ENCODE measurements at regions not wholly inside any gene's neighbourhood (a gene's known extent, or its start where the extent isn't known, plus 50 kb on each side); places are given as distances from the start of the nearest gene placed in this dataset.
A peak's percentile ranks its signal among the peaks of the same experiment; 100 is the strongest.

- Histone ChIP-seq H3K27me3 (ENCODE audit: control insufficient read depth, insufficient read depth, low read length) (no peaks in the 10 kb centered on the region), H3K4me3 (ENCODE audit: low read depth, low read length) (no peak overlapping the region), H3K36me3 (ENCODE audit: control insufficient read depth, insufficient read depth, low read length) (no peaks in the 10 kb centered on the region)
- FAIRE-seq = no peak
- no peak for DNase-seq (ENCODE audit: low read depth)
- TF ChIP-seq CTCF (IDR thresholded peaks at IDR 0.05; ENCODE audit: insufficient read depth, low read length, severe bottlenecking) = no peak
These were observed 206.5 kb downstream of the MFSD1 start for GRCh38 chr3:159008401-159008800.

GRCh38 chr3:159018341-159018740, 216.5 kb downstream of the MFSD1 start:
- Histone ChIP-seq H3K4me3 (ENCODE audit: low read depth, low read length) (no peak overlapping the region), H3K36me3 (ENCODE audit: control insufficient read depth, insufficient read depth, low read length) (no peaks in the 10 kb centered on the region), H3K27me3 (ENCODE audit: control insufficient read depth, insufficient read depth, low read length) (no peaks in the 10 kb centered on the region)
- DNase-seq (ENCODE audit: low read depth) (no peak), FAIRE-seq (no peak)
- no peak for TF ChIP-seq CTCF (IDR thresholded peaks at IDR 0.05; ENCODE audit: insufficient read depth, low read length, severe bottlenecking)

GRCh38 chr3:159025733-159026132, 223.9 kb downstream of the MFSD1 start:
- FAIRE-seq = no peak
- Histone ChIP-seq H3K36me3 (ENCODE audit: control insufficient read depth, insufficient read depth, low read length) (no peaks in the 10 kb centered on the region), H3K4me3 (ENCODE audit: low read depth, low read length) (no peak overlapping the region), H3K27me3 (ENCODE audit: control insufficient read depth, insufficient read depth, low read length) (no peaks in the 10 kb centered on the region)
- no peak for TF ChIP-seq CTCF (IDR thresholded peaks at IDR 0.05; ENCODE audit: insufficient read depth, low read length, severe bottlenecking)
- peak; percentile 0 for DNase-seq (ENCODE audit: low read depth)

- TF ChIP-seq CTCF (IDR thresholded peaks at IDR 0.05; ENCODE audit: insufficient read depth, low read length, severe bottlenecking) = no peak
These were observed 224.7 kb downstream of the MFSD1 start for GRCh38 chr3:159026510-159026909.

GRCh38 chr3:159028706-159029105, 226.9 kb downstream of the MFSD1 start:
- Histone ChIP-seq H3K36me3 (ENCODE audit: control insufficient read depth, insufficient read depth, low read length) (no peaks in the 10 kb centered on the region), H3K4me3 (ENCODE audit: low read depth, low read length) (no peak overlapping the region), H3K27me3 (ENCODE audit: control insufficient read depth, insufficient read depth, low read length) (no peaks in the 10 kb centered on the region)
- no peak for TF ChIP-seq CTCF (IDR thresholded peaks at IDR 0.05; ENCODE audit: insufficient read depth, low read length, severe bottlenecking)
- DNase-seq (ENCODE audit: low read depth) = no peak
- FAIRE-seq = no peak

More at GRCh38 chr3:159026510-159026909, 224.7 kb downstream of the MFSD1 start:
- DNase-seq (ENCODE audit: low read depth) (peak; percentile 25), FAIRE-seq (no peak)
- H3K4me3 ChIP-seq (ENCODE audit: low read depth, low read length) = no peak overlapping the region
- H3K36me3 ChIP-seq (ENCODE audit: control insufficient read depth, insufficient read depth, low read length) = no peaks in the 10 kb centered on the region
- no peaks in the 10 kb centered on the region for H3K27me3 ChIP-seq (ENCODE audit: control insufficient read depth, insufficient read depth, low read length)

GRCh38 chr3:159029306-159030026, 227.6 kb downstream of the MFSD1 start:
- Histone ChIP-seq H3K36me3 (ENCODE audit: control insufficient read depth, insufficient read depth, low read length) (no peaks in the 10 kb centered on the region), H3K27me3 (ENCODE audit: control insufficient read depth, insufficient read depth, low read length) (no peaks in the 10 kb centered on the region), H3K4me3 (ENCODE audit: low read depth, low read length) (no peak overlapping the region)
- DNase-seq (ENCODE audit: low read depth) (no peak), FAIRE-seq (no peak)
- no peak for TF ChIP-seq CTCF (IDR thresholded peaks at IDR 0.05; ENCODE audit: insufficient read depth, low read length, severe bottlenecking)

All from bronchial epithelial cell (primary cell).